Stimulated activated CD8-positive, alpha-beta memory T cell treated with anti-CD3 and anti-CD28 coated beads, Interleukin-7, amount 100 ng/mL, for 4 hours (primary cell): ENCODE measurements at regions not wholly inside any gene's neighbourhood (a gene's known extent, or its start where the extent isn't known, plus 50 kb on each side); places are given as distances from the start of the nearest gene placed in this dataset.

Source experiments
- DNase-seq, 2 donors: peaks; one replicate each; pipeline ENCODE4 v3.0.0-alpha.2; 2020; ENCODE audit warnings: low read depth in 2 of 2

- DNase-seq = no peak
Observed at GRCh38 chr9:121599872-121600585, 51.4 kb upstream of the DAB2IP start.

- DNase-seq = no peak
Observed at GRCh38 chr9:121601194-121601593, 50.2 kb upstream of the DAB2IP start.
